Iris pigment epithelial cell (primary cell): ENCODE measurements at regions not wholly inside any gene's neighbourhood (a gene's known extent, or its start where the extent isn't known, plus 50 kb on each side); places are given as distances from the start of the nearest gene placed in this dataset.
A peak's percentile ranks its signal among the peaks of the same experiment; 100 is the strongest.

Experiments
- DNase-seq: peaks from one replicate; pipeline ENCODE4 v3.0.0-alpha.2; 2011; ENCODE audit warnings: low read depth

DNA sequence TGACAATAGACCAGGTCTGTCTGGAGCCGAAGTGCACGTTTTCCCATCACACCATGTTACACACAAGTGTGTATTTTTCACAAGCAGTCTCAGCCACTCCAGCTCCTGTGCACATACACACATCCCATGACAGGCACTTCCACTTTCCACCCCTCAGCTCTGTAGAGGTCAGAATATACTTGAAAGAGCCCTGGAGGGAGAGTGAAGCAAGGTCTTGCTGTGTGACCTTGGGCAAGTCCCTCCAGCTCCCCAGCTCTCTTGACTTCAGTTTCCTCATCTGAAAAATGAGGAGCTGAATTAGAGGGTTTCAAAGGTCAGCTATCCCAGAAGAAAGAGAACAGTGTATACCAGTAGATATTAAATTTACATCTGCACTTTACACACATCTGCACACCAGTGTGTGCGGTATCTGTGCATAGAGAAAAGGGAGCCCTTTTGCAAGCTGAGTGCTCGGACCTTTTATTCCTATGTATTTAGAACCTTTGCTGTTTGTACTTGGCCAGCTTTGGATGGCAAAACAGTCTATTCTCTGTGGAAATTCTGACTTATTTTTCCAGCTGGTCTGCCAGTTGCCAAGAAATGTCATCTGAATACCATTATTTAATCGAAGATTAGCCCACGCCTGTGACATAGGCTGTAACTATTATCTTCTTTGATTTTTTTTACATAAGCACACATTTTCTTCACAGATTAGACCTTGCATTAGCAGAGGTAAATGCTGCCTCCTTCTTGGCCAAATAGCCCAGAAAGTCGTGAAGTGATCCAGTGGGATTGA lies 528.0 kb downstream of the BNC2 start:
- DNase-seq: no peak

DNA sequence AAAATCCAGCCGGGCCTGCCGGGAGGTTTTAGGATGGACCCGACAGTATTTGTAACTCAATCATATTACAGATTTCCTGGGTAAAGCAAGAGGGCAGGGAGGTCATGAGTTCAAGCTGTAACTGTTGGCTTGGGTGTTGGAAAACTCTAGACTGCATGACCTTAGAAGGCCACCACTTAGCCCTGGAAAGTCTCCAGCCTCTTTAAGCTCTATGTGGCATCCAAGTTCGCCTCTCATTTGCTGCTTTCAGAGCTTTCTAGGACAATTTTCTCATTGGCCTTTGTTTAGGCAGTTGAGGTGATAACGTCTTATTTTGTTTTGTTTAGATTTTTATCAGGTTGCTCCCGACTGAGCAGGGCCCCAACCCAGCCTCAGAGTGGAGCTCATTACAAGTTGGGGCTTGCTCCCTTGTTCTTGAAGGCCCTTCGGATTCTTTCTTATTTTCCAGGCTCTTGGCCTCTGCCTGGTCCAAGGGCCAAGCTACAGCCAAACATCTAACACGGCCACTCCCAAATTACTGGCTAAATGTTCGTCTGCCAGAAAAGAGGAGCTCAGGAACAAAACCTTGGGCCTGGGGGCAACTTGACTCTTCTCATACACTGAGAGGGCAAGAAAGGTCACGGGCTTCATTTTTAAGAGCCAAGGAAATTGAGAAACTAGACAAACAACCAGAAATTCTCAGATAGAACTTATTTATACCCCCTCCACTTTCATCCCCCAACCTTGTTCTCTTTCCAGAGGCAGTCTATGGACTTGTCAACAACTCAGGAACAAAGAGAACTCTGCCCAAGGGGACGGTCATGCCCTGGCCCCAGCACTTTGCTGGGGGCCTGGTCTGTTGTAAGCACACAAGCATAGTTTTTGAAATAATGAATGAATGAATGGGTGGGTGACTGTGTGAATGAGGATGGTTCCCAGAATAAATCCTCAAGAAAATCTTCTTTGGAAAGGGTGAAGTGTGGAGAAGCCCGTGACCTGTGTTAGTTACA lies 526.9 kb downstream of the BNC2 start:
- DNase-seq: no peak

DNA sequence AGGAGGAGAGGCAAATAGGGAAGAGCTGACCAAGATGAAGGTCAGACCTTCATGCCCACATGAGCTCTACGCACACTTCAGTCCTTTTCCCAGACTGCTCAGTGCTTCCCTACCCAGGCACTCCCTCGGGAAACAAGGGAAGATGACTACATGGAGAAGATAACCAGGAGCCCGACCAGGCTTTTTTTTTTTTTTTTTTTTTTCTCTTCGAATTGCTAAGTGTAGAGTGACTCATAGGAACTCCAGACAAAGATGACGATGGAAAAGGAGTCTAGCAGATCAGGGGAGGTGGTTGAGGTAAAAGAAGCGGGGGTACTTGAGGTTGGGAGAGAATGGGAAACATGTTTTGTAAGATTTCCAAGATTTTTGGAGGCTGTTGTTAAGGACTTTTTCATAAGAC lies 526.1 kb downstream of the BNC2 start:
- peak; percentile 91 for DNase-seq

DNA sequence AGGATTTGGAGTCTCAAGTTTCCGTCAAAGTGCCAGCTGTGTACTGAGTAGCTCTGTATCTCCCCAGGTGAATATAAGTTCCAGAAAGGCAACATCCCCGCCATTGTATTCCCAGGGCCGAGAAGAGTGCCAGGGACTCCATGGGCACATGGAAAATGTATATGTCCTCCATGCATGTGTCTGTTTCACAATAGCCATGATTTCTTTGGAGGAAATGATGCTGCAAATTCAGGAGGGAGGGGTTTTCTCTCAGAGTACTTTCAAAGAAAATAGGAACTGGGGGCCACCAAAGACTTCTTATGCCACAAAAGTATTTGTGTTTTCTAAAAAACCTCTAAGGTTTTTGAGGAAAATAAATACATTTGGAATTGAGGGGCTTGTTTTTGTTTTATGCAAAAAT lies 524.6 kb downstream of the BNC2 start:
- no peak for DNase-seq

DNA sequence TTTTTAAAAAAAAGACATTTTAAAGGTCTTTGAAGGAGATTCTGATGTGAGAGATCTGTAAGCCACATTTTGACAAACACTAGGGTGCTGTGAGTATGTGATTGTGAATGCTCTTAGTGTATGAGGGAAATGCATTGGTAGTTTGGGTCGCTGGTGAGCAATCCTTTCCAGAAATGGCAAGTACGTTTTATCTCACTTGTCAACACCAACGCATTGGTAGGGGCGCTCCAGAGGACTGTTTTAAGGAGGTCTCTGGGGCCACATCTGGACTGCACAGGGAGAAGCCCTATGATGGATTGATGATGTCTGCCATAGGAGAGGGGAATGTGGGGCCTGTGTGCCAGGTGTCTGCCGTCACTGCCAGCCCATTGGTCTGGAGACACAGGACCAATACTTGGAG lies 522.6 kb downstream of the BNC2 start:
- no peak for DNase-seq

DNA sequence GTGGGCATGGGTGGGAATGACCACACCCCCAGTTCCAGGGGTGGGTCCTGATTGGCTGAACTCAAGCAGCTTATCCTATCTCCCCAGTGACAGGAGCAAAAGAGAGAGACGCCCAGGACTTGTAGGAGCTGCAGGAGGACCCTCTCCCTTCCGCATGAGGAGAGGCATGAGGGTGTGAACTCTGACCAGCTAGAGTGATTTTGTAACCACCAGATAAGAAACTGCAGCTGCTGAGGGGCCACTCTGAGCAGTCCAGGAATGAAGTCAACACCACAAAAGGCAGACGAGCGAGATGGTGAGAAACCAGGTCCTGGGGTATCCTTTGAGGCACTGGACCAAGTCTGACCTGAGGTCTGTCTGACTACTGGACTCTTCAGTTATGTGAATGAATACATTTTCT lies 521.9 kb downstream of the BNC2 start:
- peak; percentile 69 for DNase-seq

GRCh38 chr9:16352251-16352650 lies 518.2 kb downstream of the BNC2 start:
- DNase-seq: no peak

- peak; percentile 88 for DNase-seq
Observed at GRCh38 chr9:16352791-16353401, 517.6 kb downstream of the BNC2 start.

- DNase-seq: no peak
Observed at GRCh38 chr9:16356196-16356765, 514.2 kb downstream of the BNC2 start.

DNA sequence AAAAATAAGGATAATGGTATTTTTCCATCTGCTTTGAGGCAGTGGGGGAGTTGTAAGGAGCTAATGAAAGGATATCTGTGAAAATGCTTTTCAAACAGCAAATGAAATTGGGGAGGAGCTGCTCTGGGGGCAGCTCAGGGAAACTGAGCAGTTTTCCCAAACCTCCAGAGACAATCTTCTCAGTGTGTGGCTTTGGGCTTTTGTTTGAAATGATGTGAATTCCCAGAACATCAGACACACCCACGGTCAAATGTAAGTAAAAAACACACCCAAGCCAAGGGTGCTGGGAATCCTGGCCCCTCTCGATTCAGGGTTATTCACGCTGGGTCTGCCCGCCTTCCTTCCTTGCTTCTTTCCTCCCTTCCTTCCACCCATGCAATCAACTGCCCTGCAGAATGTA lies 512.6 kb downstream of the BNC2 start:
- no peak for DNase-seq

- no peak for DNase-seq
Observed at GRCh38 chr9:16358751-16359150, 511.7 kb downstream of the BNC2 start.
